ENCODE measurements at regions not wholly inside any gene's neighbourhood (a gene's known extent, or its start where the extent isn't known, plus 50 kb on each side); places are given as distances from the start of the nearest gene placed in this dataset.

GRCh38 chr10:90352288-90352687 is 505.6 kb downstream of the HTR7 start:
- TF ChIP-seq CTCF (IDR thresholded peaks at IDR 0.05) (no peak), POLR2A (IDR thresholded peaks at IDR 0.05) (no peak)
